Thymus (tissue), 11 donors: ENCODE measurements at regions not wholly inside any gene's neighbourhood (a gene's known extent, or its start where the extent isn't known, plus 50 kb on each side); places are given as distances from the start of the nearest gene placed in this dataset.

Experiments
- DNase-seq, 9 donors: peaks; one replicate each; pipeline ENCODE4 v3.0.0-alpha.2; 2013; ENCODE audit warnings: low spot score in 9 of 9, low read depth in 6 of 9, missing footprints in 1 of 9
- H3K27ac ChIP-seq, 2 donors: one replicate each; pipeline ENCODE4 v1.5.1; 2013; ENCODE audit warnings: control low read depth in 1 of 2, low read depth in 1 of 2, low read length in 1 of 2, mild to moderate bottlenecking in 1 of 2, moderate library complexity in 1 of 2
- H3K27me3 ChIP-seq, 2 donors: one replicate each; pipeline ENCODE4 v1.5.1; 2013; ENCODE audit warnings: low read length in 1 of 2; ENCODE audit not compliant: control insufficient read depth in 2 of 2, insufficient read depth in 1 of 2
- H3K36me3 ChIP-seq, 2 donors: one replicate each; pipeline ENCODE4 v1.5.1; 2013; ENCODE audit warnings: low read length in 1 of 2, mild to moderate bottlenecking in 1 of 2, moderate library complexity in 1 of 2; ENCODE audit not compliant: control insufficient read depth in 2 of 2, insufficient read depth in 2 of 2
- H3K4me1 ChIP-seq, 2 donors: one replicate each; pipeline ENCODE4 v1.5.1; 2013; ENCODE audit warnings: low read length in 2 of 2; ENCODE audit not compliant: control insufficient read depth in 2 of 2, insufficient read depth in 2 of 2
- H3K4me3 ChIP-seq, 2 donors: one replicate each; pipeline ENCODE4 v1.5.1; 2013; ENCODE audit warnings: low read length in 2 of 2, control low read depth in 1 of 2, mild to moderate bottlenecking in 1 of 2
- H3K9me3 ChIP-seq, 2 donors: one replicate each; pipeline ENCODE4 v1.5.1; 2013; ENCODE audit warnings: low read length in 1 of 2, mild to moderate bottlenecking in 1 of 2; ENCODE audit not compliant: control insufficient read depth in 2 of 2, insufficient read depth in 1 of 2
- WGBS: extraction: QIAGEN DNeasy Blood & Tissue Kit; methylation state at CpG from one replicate; pipeline ENCODE4 v1.1.7; 2013; 5-methylcytosine and 5-hydroxymethylcytosine counted together
- donor health status: healthy.

DNA sequence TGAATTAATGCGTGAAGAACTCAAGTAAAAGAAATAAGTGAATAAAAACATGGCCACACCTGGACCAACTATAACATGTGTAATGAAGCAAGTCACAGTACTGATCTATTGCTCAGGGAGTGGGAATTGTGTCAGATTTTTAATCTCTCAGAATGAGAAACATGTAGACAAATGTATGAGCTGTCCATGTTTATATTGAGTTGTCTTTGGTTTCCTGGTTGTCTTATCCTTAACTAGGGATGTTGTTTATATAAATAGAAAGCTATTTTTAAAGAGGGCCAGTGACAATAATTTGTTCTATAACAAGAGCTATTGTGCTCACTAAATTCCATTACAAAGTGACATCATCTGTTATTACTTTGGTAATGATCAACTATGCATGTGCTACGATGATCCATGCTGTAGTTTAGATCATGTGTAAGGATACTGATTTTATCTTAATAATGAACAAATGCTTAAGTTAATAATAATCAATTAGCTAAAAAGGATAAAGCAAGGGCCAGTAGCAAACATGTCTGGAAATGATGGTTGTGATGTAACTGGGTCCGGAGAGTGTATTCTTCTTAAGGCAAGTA lies 91.3 kb upstream of the RTL1 start:
- Histone ChIP-seq H3K9me3 (no peaks in the 10 kb centered on the region), H3K27ac (no peak overlapping the region), H3K36me3 (no peaks in the 10 kb centered on the region), H3K4me3 (no peak overlapping the region), H3K4me1 (no peaks in the 10 kb centered on the region), H3K27me3 (no peaks in the 10 kb centered on the region)
- no peak for DNase-seq
- 97% methylated on average over 3 of the region's 3 CpGs for WGBS

DNA sequence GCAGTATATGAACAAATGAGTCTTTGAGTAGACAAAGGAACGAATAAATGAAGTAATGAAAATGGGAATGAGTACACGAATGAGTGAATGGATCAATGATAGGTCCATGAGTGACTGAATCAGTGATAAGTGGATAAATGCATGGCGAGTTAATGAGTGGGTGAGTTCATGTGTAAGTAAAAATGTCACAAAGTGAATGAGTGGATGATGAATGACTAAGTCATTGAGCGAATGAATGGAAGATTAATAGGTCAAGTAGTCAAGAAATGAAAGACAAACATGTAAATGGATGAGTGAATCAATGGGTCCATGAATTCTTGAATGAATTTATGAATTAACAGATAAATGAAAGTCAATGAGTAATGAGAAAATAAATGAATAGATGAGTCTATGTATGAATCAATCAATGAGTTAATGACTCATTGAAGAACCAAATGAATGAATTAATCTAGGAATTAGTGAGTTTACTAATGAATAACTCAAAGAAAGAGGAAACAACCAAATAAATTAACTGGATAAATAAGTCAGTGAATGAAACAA lies 97.3 kb upstream of the RTL1 start:
- DNase-seq = no peak
- 92% methylated on average over 4 of the region's 4 CpGs for WGBS
- Histone ChIP-seq H3K27me3 (no peaks in the 10 kb centered on the region), H3K9me3 (no peaks in the 10 kb centered on the region), H3K27ac (no peak overlapping the region), H3K36me3 (no peaks in the 10 kb centered on the region), H3K4me3 (no peak overlapping the region), H3K4me1 (peaks cover 0 to 3% of the 10 kb centered on the region in 2 donors)

DNA sequence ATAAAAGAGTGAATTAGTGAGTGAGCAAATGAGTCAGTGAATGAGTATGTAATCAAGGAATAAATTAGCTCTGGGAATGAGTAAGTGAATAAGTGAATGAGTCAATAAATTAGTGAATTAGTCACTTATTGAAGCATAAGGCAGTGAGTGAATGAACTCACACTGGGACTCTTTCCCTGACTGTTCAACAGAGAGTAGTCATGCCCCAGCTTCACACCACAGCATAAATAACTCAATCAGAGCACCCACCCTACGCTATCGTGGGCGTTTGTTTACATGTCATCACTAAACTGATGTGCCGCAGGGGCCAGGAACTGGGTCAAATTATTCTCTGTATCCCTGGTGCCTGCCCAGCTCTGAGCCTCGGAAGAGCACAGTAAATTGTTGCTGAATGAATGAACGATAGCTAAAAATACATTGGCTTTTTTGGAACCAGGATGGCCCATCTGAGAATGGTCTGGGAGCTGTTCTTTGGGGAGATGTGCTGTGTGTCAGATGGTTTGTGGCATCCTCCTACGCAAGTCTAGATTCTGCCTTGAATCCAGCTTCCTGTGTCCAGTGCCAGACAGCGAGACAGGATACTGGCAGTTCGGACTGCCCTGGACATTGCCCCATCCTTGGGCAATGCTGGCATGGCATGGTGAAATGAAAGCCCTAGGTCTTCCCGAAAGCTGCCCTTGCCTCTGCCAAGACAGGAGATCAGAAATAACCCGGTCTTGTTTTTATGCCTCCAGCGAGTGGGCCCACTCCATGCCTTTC lies 98.0 kb upstream of the RTL1 start:
- no peak overlapping the region for H3K4me3 ChIP-seq
- no peaks in the 10 kb centered on the region for H3K36me3 ChIP-seq
- no peaks in the 10 kb centered on the region for H3K9me3 ChIP-seq
- 95% methylated on average over 12 of the region's 12 CpGs for WGBS
- H3K4me1 ChIP-seq = peaks cover 0 to 4% of the 10 kb centered on the region in 2 donors
- H3K27ac ChIP-seq = no peak overlapping the region
- DNase-seq = no peak
- H3K27me3 ChIP-seq = no peaks in the 10 kb centered on the region

DNA sequence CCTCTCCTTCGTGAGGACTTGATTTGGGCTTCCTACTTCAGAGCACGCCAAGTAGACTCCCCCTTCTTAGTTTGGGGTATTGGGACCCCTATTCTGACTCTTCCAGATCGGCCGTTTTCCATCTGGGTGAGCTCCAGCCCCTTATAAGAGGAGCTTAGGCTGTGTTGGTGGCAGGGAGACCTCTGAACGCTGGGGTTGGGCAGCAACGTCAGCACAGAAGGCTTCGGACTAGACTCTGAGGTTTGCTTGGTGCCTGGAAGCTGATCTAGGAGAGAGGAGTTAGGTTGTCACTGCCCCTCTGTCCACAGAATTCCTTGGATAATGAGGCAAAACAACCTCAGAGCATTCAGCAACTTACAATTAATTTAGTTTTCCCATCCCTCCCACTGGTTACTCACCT lies 99.2 kb upstream of the RTL1 start:
- WGBS = 82% methylated on average over 7 of the region's 7 CpGs
- no peaks in the 10 kb centered on the region for H3K9me3 ChIP-seq

DNA sequence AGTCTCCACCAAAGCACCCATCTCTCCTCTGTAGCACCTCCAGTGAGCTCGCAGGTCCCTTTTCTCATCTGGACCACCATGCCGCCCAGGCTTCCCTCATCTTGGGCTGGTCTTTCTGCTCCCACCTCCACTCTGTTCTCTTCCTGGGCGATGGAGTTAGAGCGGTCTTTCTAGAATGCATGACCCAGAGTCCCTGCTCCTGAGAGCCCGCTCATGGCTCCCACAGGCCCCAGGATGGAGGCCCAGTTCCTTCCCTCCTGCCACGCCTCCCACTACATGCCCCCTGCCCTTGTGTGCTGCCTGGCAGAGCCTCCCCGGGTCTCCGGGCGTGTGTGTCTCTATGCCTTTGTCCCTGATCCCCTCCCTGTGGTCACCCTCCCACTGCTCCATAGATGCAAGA lies 100.7 kb upstream of the RTL1 start:
- H3K4me1 ChIP-seq = peaks cover 0 to 4% of the 10 kb centered on the region in 2 donors
- H3K27me3 ChIP-seq = no peaks in the 10 kb centered on the region
- 88% methylated on average over 9 of the region's 9 CpGs for WGBS
- DNase-seq = no peak
- H3K36me3 ChIP-seq = no peaks in the 10 kb centered on the region
- no peak overlapping the region for H3K4me3 ChIP-seq
- no peaks in the 10 kb centered on the region for H3K9me3 ChIP-seq
- H3K27ac ChIP-seq = no peak overlapping the region

More for the DNA sequence above, 99.2 kb upstream of the RTL1 start:
- Histone ChIP-seq H3K36me3 (no peaks in the 10 kb centered on the region), H3K27me3 (no peaks in the 10 kb centered on the region), H3K4me3 (no peak overlapping the region), H3K4me1 (peaks cover 0 to 4% of the 10 kb centered on the region in 2 donors), H3K27ac (no peak overlapping the region)
- DNase-seq = no peak

DNA sequence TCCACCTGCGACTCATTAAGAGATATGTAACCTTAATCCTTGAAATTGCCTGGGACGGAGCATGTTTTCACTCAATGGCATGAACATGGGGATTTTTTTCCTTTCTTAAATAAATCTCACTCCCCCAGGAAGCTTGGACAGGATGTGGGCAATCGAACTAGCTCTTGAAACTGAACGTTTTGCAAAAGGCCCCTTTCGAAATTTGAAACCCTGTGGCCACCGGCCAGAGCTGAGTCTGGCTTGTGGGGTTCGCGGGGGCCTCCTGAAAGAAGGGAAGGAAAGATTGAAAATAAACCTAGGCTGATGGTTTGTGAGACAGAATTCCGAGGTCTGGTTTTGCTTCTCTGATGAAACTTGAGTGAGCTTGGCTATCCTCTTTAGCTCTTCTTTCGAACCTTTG lies 101.4 kb upstream of the RTL1 start:
- Histone ChIP-seq H3K27me3 (no peaks in the 10 kb centered on the region), H3K27ac (no peak overlapping the region), H3K4me1 (peaks cover 0 to 4% of the 10 kb centered on the region in 2 donors), H3K4me3 (no peak overlapping the region), H3K36me3 (no peaks in the 10 kb centered on the region), H3K9me3 (no peaks in the 10 kb centered on the region)
- DNase-seq = peak in 1 of 9 donors; percentile 12
- 52% methylated on average over 10 of the region's 10 CpGs for WGBS

DNA sequence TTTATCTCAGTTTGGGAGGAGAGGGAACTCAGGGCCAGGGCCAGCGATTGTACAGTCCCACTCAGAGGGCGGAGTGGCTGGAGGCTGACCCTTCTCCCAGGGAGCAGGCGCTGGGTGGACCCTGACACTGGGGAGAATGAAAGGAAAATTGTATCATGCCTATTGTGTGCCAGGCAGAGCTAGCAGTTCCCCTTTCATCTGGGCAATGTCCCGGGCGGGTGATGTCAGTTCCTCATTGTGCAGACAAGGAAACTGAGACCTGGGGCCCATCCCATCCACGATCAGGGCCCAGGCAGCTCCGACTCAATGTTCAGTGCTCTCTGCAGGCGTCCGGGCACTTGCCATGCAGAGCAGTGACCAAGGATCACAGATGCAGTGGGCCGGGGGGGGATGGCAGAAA lies 101.9 kb upstream of the RTL1 start:
- no peak overlapping the region for H3K4me3 ChIP-seq
- no peak for DNase-seq
- WGBS = 40% methylated on average over 10 of the region's 10 CpGs

DNA sequence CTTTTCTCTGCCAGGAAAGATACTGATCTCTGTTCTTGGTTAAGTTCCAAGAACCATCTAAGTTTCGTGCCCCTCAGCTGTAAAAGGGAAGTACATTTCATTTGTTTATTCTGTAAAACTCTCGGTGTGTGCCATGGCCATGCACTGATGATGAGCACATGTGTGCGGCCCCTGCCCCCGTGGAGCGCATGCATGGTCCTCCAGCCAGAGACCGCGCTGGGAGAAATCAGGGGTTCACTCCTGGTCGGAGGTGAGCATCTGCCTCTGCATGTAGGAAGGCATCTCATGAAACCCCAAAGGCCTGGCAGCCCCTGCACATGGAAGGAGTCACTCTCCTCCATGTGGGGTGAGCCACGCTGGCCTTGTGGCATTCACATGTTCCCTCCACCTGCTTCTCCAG lies 102.5 kb upstream of the RTL1 start:
- peaks cover 0 to 4% of the 10 kb centered on the region in 2 donors for H3K4me1 ChIP-seq
- DNase-seq = peak in 1 of 9 donors; percentile 3

More for the DNA sequence above, 101.9 kb upstream of the RTL1 start:
- no peaks in the 10 kb centered on the region for H3K27me3 ChIP-seq
- peaks cover 0 to 4% of the 10 kb centered on the region in 2 donors for H3K4me1 ChIP-seq
- no peaks in the 10 kb centered on the region for H3K9me3 ChIP-seq
- H3K27ac ChIP-seq = no peak overlapping the region
- H3K36me3 ChIP-seq = no peaks in the 10 kb centered on the region

DNA sequence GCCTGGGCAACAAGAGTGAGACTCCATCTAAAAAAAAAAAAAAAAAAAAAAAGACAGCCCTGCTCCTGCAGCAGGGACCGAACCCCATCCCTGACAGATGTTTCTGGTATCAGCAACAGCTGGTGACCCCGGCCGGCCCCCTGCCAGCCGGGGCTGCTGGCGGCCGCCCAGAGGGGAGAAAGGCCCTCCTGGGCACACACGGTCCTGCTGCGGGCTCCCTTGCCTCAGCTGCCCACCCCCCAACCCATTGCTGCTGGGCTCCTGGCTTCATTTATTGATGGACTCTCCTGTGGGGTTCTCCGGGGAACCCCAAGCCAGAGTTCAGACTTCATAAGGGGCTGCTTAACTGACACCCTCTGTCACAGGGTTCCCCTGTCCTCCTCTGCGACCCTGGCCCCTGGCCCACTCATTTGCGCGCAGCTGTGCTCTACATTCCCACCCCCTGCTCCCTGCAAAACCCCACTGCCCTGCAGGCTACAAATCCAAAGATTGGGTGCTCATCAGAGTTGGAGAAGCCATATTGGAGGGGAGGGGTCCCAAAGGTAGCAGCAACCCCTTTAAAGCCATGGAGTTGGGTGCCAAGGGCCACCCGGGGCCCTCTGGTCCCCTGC lies 103.6 kb upstream of the RTL1 start:
- H3K27me3 ChIP-seq = no peaks in the 10 kb centered on the region
- WGBS = 98% methylated on average over 13 of the region's 13 CpGs
- peaks cover 0 to 4% of the 10 kb centered on the region in 2 donors for H3K4me1 ChIP-seq
- no peaks in the 10 kb centered on the region for H3K36me3 ChIP-seq
- H3K4me3 ChIP-seq = no peak overlapping the region
- no peaks in the 10 kb centered on the region for H3K9me3 ChIP-seq
- H3K27ac ChIP-seq = no peak overlapping the region
- DNase-seq = no peak

More for the DNA sequence above, 102.5 kb upstream of the RTL1 start:
- H3K4me3 ChIP-seq = no peak overlapping the region
- no peak overlapping the region for H3K27ac ChIP-seq
- no peaks in the 10 kb centered on the region for H3K9me3 ChIP-seq
- no peaks in the 10 kb centered on the region for H3K27me3 ChIP-seq
- WGBS = 22% methylated on average over 9 of the region's 9 CpGs
- H3K36me3 ChIP-seq = no peaks in the 10 kb centered on the region
